IMR-90 (cell line): ENCODE measurements at regions not wholly inside any gene's neighbourhood (a gene's known extent, or its start where the extent isn't known, plus 50 kb on each side); places are given as distances from the start of the nearest gene placed in this dataset.

ENCODE experiments used
- ATAC-seq: fragments of 200-7000 bp; cut with Tn5 transposase; 2 replicates; pipeline ENCODE4 v1.9.1; 2020; ENCODE audit warnings: low read depth, mild to moderate bottlenecking, moderate library complexity
- BruUV-seq: library from RNA; stranded (reverse); fragments of 400-500 nt; replicated peaks from 2 replicates; lab custom pipeline; 2021; lab: Mats Ljungman, UMichigan
- CTCF ChIA-PET: fragments of 300-600 bp; formaldehyde crosslinking; extraction: SDS; loops from one replicate; lab custom pipeline; 2021; ENCODE audit warnings: antibody characterized with exemption; lab: Yijun Ruan, JAX
- POLR2A ChIA-PET: fragments of 300-600 bp; sonication (Branson Sonifier 250); formaldehyde crosslinking; loops from one replicate; lab custom pipeline; 2022; ENCODE audit warnings: antibody characterized with exemption; ENCODE audit not compliant: unreplicated experiment; lab: Charles Lee
- DNase-seq: peaks from one replicate; pipeline ENCODE4 v3.0.0; 2013
- H2AFZ ChIP-seq: replicated peaks from 2 replicates; pipeline ENCODE3; 2013; ENCODE audit warnings: low read length, mild to moderate bottlenecking; ENCODE audit not compliant: poor library complexity
- H2AK5ac ChIP-seq: 2 replicates; pipeline ENCODE4 v1.6.1; 2013; ENCODE audit warnings: low read depth, low read length, inconsistent platforms
- H2AK9ac ChIP-seq: replicated peaks from 2 replicates; pipeline ENCODE3; 2013; ENCODE audit warnings: mild to moderate bottlenecking, low read depth, low read length, moderate library complexity; ENCODE audit not compliant: poor library complexity
- H2BK120ac ChIP-seq: 2 replicates; pipeline ENCODE4 v1.6.1; 2013; ENCODE audit warnings: low read depth, low read length, inconsistent platforms
- H2BK15ac ChIP-seq: 3 replicates; pipeline ENCODE4 v1.6.1; 2013; ENCODE audit warnings: low read depth, low read length, inconsistent platforms
- H2BK20ac ChIP-seq: 2 replicates; pipeline ENCODE4 v1.6.1; 2013; ENCODE audit warnings: low read depth, mild to moderate bottlenecking, inconsistent platforms, low read length, moderate library complexity
- H2BK5ac ChIP-seq: 2 replicates; pipeline ENCODE4 v1.6.1; 2013; ENCODE audit warnings: mild to moderate bottlenecking, low read depth, low read length, inconsistent platforms; ENCODE audit not compliant: poor library complexity, severe bottlenecking
- H3K14ac ChIP-seq: replicated peaks from 2 replicates; pipeline ENCODE4 v1.6.1; 2013; ENCODE audit warnings: low read depth, low read length, inconsistent platforms
- H3K18ac ChIP-seq: 2 replicates; pipeline ENCODE4 v1.6.1; 2013; ENCODE audit warnings: low read depth, low read length, control low read depth
- H3K23ac ChIP-seq: 2 replicates; pipeline ENCODE4 v1.6.1; 2013; ENCODE audit warnings: low read depth, low read length, inconsistent platforms
- H3K27ac ChIP-seq: 2 replicates; pipeline ENCODE4 v1.5.1; 2013; ENCODE audit warnings: mild to moderate bottlenecking, control low read depth, low read length; ENCODE audit not compliant: insufficient read depth
- H3K27me3 ChIP-seq: 2 replicates; pipeline ENCODE4 v1.6.1; 2013; ENCODE audit warnings: low read length; ENCODE audit not compliant: control insufficient read depth, insufficient read depth
- H3K36me3 ChIP-seq: 2 replicates; pipeline ENCODE4 v1.6.1; 2013; ENCODE audit warnings: low read length, mixed read lengths; ENCODE audit not compliant: control insufficient read depth, insufficient read depth
- H3K4ac ChIP-seq: 2 replicates; pipeline ENCODE4 v1.6.1; 2013; ENCODE audit warnings: low read depth, low read length, inconsistent platforms
- H3K4me1 ChIP-seq: 2 replicates; pipeline ENCODE4 v1.6.1; 2013; ENCODE audit warnings: low read length, mixed read lengths; ENCODE audit not compliant: control insufficient read depth, insufficient read depth
- H3K4me2 ChIP-seq: 2 replicates; pipeline ENCODE4 v1.6.1; 2013; ENCODE audit warnings: low read depth, mild to moderate bottlenecking, control low read depth, low read length, moderate library complexity
- H3K4me3 ChIP-seq: 2 replicates; pipeline ENCODE4 v1.5.1; 2013; ENCODE audit warnings: low read depth, mild to moderate bottlenecking, control low read depth, low read length, moderate library complexity; ENCODE audit not compliant: insufficient read depth
- H3K56ac ChIP-seq: 2 replicates; pipeline ENCODE4 v1.6.1; 2013; ENCODE audit warnings: low read length, inconsistent platforms; ENCODE audit not compliant: insufficient read depth; ENCODE audit errors: extremely low read depth
- H3K79me1 ChIP-seq, 2 experiments: 2 replicates each; pipeline ENCODE4 v1.6.1; 2013; ENCODE audit warnings: low read length in 2 of 2, inconsistent platforms in 1 of 2, low read depth in 1 of 2
- H3K9ac ChIP-seq: 2 replicates; pipeline ENCODE4 v1.6.1; 2013; ENCODE audit warnings: low read depth, low read length, control low read depth
- H3K9me1 ChIP-seq: 2 replicates; pipeline ENCODE4 v1.6.1; 2013; ENCODE audit warnings: low read length, inconsistent platforms; ENCODE audit not compliant: insufficient read depth
- H3K9me3 ChIP-seq: 2 replicates; pipeline ENCODE4 v1.6.1; 2013; ENCODE audit warnings: low read length; ENCODE audit not compliant: control insufficient read depth, insufficient read depth
- H4K20me1 ChIP-seq: 2 replicates; pipeline ENCODE4 v1.6.1; 2013; ENCODE audit warnings: low read length, inconsistent platforms; ENCODE audit not compliant: insufficient read depth
- H4K5ac ChIP-seq: 2 replicates; pipeline ENCODE4 v1.6.1; 2013; ENCODE audit warnings: mild to moderate bottlenecking, low read depth, low read length, control low read depth
- H4K8ac ChIP-seq, 2 experiments: 2 replicates each; pipeline ENCODE4 v1.6.1; 2013; ENCODE audit warnings: low read depth in 2 of 2, low read length in 2 of 2, control low read depth in 1 of 2, inconsistent platforms in 1 of 2
- H4K91ac ChIP-seq: 2 replicates; pipeline ENCODE4 v1.6.1; 2013; ENCODE audit warnings: low read depth, low read length, inconsistent platforms; ENCODE audit not compliant: insufficient read depth
- BHLHE40 ChIP-seq: fragments of 150-350 bp; IDR thresholded peaks from 2 replicates; pipeline ENCODE4 v1.6.1; 2016; ENCODE audit warnings: mild to moderate bottlenecking, low read depth, low read length
- CEBPB ChIP-seq: IDR thresholded peaks from 2 replicates; pipeline ENCODE4 v1.6.1; 2012; ENCODE audit warnings: low read depth, low read length, improper control_type of control experiment
- CHD1 ChIP-seq: IDR thresholded peaks from 2 replicates; pipeline ENCODE4 v1.6.1; 2012; ENCODE audit warnings: low read depth, low read length, improper control_type of control experiment
- CTCF ChIP-seq: conservative IDR thresholded peaks from 2 replicates; pipeline ENCODE4 v1.5.1; 2012; ENCODE audit warnings: mild to moderate bottlenecking, low read depth, low read length, improper control_type of control experiment
- FOS ChIP-seq: fragments of 150-350 bp; IDR thresholded peaks from 2 replicates; pipeline ENCODE4 v1.6.1; 2016; ENCODE audit warnings: low read depth, low read length
- MAFK ChIP-seq: IDR thresholded peaks from 2 replicates; pipeline ENCODE4 v1.6.1; 2012; ENCODE audit warnings: low read depth, low read length, improper control_type of control experiment
- MAZ ChIP-seq: IDR thresholded peaks from 2 replicates; pipeline ENCODE4 v1.6.1; 2012; ENCODE audit warnings: low read depth, mild to moderate bottlenecking, low read length, improper control_type of control experiment, moderate library complexity, borderline replicate concordance
- MXI1 ChIP-seq: IDR thresholded peaks from 2 replicates; pipeline ENCODE4 v1.6.1; 2012; ENCODE audit warnings: low read depth, mild to moderate bottlenecking, low read length, moderate library complexity, borderline replicate concordance
- NFE2L2 ChIP-seq: fragments of 150-350 bp; IDR thresholded peaks from 2 replicates; pipeline ENCODE4 v1.6.1; 2016; ENCODE audit warnings: low read depth, mild to moderate bottlenecking, low read length
- POLR2A ChIP-seq: IDR thresholded peaks from 2 replicates; pipeline ENCODE4 v1.6.1; 2012; ENCODE audit warnings: mild to moderate bottlenecking, low read depth, low read length
- RAD21 ChIP-seq: IDR thresholded peaks from 2 replicates; pipeline ENCODE4 v1.6.1; 2012; ENCODE audit warnings: low read length, improper control_type of control experiment
- RCOR1 ChIP-seq: IDR thresholded peaks from 2 replicates; pipeline ENCODE4 v1.6.1; 2012; ENCODE audit warnings: mild to moderate bottlenecking, low read length, improper control_type of control experiment; ENCODE audit not compliant: insufficient replicate concordance
- RFX5 ChIP-seq: IDR thresholded peaks from 2 replicates; pipeline ENCODE4 v1.8.0; 2012; ENCODE audit warnings: low read depth, mild to moderate bottlenecking, low read length, moderate library complexity
- SMC3 ChIP-seq: fragments of 150-350 bp; IDR thresholded peaks from 2 replicates; pipeline ENCODE4 v1.6.1; 2016; ENCODE audit warnings: low read depth, mild to moderate bottlenecking, antibody characterized with exemption, low read length, moderate library complexity
- USF2 ChIP-seq: fragments of 150-350 bp; IDR thresholded peaks from 2 replicates; pipeline ENCODE4 v1.6.1; 2017; ENCODE audit warnings: mild to moderate bottlenecking, antibody characterized with exemption, low read length, low read depth
- WGBS, 2 experiments: methylation state at CpG; one replicate each; pipeline versions ENCODE4 v1.1.5 to v1.1.7; 2013; ENCODE audit warnings: missing lambda C conversion rate in 2 of 2; ENCODE audit not compliant: insufficient read length in 1 of 2; ENCODE audit errors: extremely low coverage in 2 of 2; 5-methylcytosine and 5-hydroxymethylcytosine counted together
- dilution Hi-C: fragments of 300-500 bp; cut with HindIII; formaldehyde crosslinking; loops from one replicate; pipeline ENCODE4 v1.14.3; 2018; ENCODE audit warnings: low sequenced_read_pairs; ENCODE audit not compliant: unreplicated experiment
- in situ Hi-C: fragments of 300-500 bp; cut with MboI; formaldehyde crosslinking; loops from 3 replicates; pipeline ENCODE4 v1.14.3; 2019; ENCODE audit warnings: low sequenced_read_pairs, inconsistent platforms, mixed read lengths
- intact Hi-C: fragments of 100-400 bp; cut with micrococcal nuclease; formaldehyde crosslinking; loops from 2 replicates; pipeline ENCODE4 v1.10.0; 2022
- TF ChIP-seq, protein P1 (sequence below): fragments of 150-350 bp; IDR thresholded peaks from 2 replicates; pipeline ENCODE4 v1.6.1; 2016; ENCODE audit warnings: low read depth, mild to moderate bottlenecking, low read length, moderate library complexity, borderline replicate concordance

DNA sequence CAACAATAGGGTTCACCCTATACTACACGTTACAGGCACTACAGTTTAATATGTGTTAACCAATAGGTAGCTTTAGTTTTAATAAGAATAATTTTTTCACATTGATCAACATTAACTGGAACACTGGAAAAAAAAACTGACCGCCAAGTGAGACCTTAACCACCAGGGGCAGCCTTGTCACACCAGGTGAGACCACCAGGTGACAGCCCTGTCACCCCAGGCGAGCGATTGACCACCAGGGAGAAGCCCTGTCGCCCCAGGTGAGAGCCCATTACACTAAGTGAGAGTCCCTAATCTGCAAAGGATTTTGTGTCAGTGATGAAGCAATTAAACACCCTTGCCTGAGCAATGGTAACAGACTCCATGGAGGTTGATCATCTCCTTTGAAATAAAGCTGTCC, 75.4 kb upstream of the SYK start:
- no peak overlapping the region for H3K4me3 ChIP-seq
- in situ Hi-C loops (no loop called here), intact Hi-C loops (no loop called here), dilution Hi-C loops (no loop called here)
- no peaks in the 10 kb centered on the region for H3K27me3 ChIP-seq
- no peak overlapping the region for H3K9ac ChIP-seq
- H3K9me3 ChIP-seq: no peaks in the 10 kb centered on the region
- no peak for TF ChIP-seq CHD1
- no peak for TF ChIP-seq CEBPB
- TF ChIP-seq SMC3: no peak
- no peak for TF ChIP-seq POLR2A
- no peak for TF ChIP-seq MAZ
- no peak for TF ChIP-seq CTCF
- no peak for TF ChIP-seq USF2
- no peak for TF ChIP-seq NFE2L2
- TF ChIP-seq MAFK: no peak
- TF ChIP-seq, protein P1, sequence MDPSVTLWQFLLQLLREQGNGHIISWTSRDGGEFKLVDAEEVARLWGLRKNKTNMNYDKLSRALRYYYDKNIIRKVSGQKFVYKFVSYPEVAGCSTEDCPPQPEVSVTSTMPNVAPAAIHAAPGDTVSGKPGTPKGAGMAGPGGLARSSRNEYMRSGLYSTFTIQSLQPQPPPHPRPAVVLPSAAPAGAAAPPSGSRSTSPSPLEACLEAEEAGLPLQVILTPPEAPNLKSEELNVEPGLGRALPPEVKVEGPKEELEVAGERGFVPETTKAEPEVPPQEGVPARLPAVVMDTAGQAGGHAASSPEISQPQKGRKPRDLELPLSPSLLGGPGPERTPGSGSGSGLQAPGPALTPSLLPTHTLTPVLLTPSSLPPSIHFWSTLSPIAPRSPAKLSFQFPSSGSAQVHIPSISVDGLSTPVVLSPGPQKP: no peak
- TF ChIP-seq RAD21: no peak
- no peak for TF ChIP-seq RFX5
- no peak for TF ChIP-seq RCOR1
- no peak for TF ChIP-seq FOS
- TF ChIP-seq BHLHE40: no peak
- TF ChIP-seq MXI1: no peak
- no peak overlapping the region for H2BK120ac ChIP-seq
- no peak overlapping the region for H2AK5ac ChIP-seq
- H3K36me3 ChIP-seq: no peaks in the 10 kb centered on the region
- no peaks in the 10 kb centered on the region for H3K9me1 ChIP-seq
- POLR2A ChIA-PET: no interaction called here
- H3K18ac ChIP-seq: no peak overlapping the region
- CTCF ChIA-PET: no interaction called here
- no peak overlapping the region for H3K4ac ChIP-seq
- no peak overlapping the region for H2BK15ac ChIP-seq
- no TSS peak for BruUV-seq
- no peak overlapping the region for H3K14ac ChIP-seq
- no peak overlapping the region for H2BK5ac ChIP-seq
- no peaks in the 10 kb centered on the region for H4K20me1 ChIP-seq
- no peak overlapping the region for H3K4me2 ChIP-seq
- no peak overlapping the region for H2BK20ac ChIP-seq
- 17% methylated on average over 1 of the region's 5 CpGs; no CpG with 5 or more reads in 1 of the 2 experiments for WGBS, 2 experiments
- no peak overlapping the region for H4K5ac ChIP-seq
- H4K8ac ChIP-seq: no peak overlapping the region
- H3K56ac ChIP-seq: no peak overlapping the region
- H3K23ac ChIP-seq: no peak overlapping the region
- ATAC-seq: no peak
- no peak overlapping the region for H4K91ac ChIP-seq
- no peak overlapping the region for H3K27ac ChIP-seq
- H3K79me1 ChIP-seq: no peaks in the 10 kb centered on the region
- H2AK9ac ChIP-seq: no peak overlapping the region
- H2AFZ ChIP-seq: no peak overlapping the region
- no peak for DNase-seq
- H3K4me1 ChIP-seq: no peaks in the 10 kb centered on the region
